Esophagus squamous epithelium (tissue), 4 donors: ENCODE measurements at regions not wholly inside any gene's neighbourhood (a gene's known extent, or its start where the extent isn't known, plus 50 kb on each side); places are given as distances from the start of the nearest gene placed in this dataset.

Experiments
- CTCF ChIP-seq, 6 experiments: fragments of 450-650 bp in 4 of 6; fragments of 200-600 bp in 2 of 6; sonication (generic) in 2 of 6; IDR thresholded peaks; one replicate each; pipeline ENCODE4 v1.5.1; 2016 to 2019; ENCODE audit warnings: antibody characterized with exemption in 6 of 6, mild to moderate bottlenecking in 4 of 6, moderate library complexity in 4 of 6
- POLR2A ChIP-seq, 4 donors: fragments of 450-650 bp; IDR thresholded peaks; one replicate each; pipeline ENCODE4 v1.6.1; 2017; ENCODE audit warnings: antibody characterized with exemption in 4 of 4, mild to moderate bottlenecking in 4 of 4, moderate library complexity in 3 of 4

DNA sequence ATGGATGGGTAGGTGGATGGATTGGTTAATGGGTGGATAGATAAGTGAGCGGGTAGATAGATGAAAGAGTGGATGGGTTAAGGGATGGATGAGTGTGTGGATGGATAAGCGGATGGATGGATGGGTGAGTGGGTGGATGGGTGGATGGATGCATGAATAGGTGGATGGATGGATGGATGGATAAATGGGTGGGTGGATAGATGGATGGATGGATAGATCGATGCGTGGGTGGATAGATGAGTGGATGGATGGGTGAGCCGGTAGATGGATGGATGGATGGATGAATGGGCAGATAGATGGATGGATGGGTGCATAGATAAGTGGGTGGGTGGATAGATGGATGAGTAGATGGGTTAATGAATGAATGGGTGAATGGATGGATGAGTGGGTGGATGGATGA is 90.9 kb downstream of the CPZ start:
- TF ChIP-seq CTCF (IDR thresholded peaks at IDR 0.05): no peak
- TF ChIP-seq POLR2A (IDR thresholded peaks at IDR 0.05): no peak
